ENCODE measurements at regions not wholly inside any gene's neighbourhood (a gene's known extent, or its start where the extent isn't known, plus 50 kb on each side); places are given as distances from the start of the nearest gene placed in this dataset.
"Not testable (repeated sequence)": the region's sequence is repeated elsewhere in the genome, so short reads cannot be mapped to it uniquely, and the experiment has no call there.

DNA sequence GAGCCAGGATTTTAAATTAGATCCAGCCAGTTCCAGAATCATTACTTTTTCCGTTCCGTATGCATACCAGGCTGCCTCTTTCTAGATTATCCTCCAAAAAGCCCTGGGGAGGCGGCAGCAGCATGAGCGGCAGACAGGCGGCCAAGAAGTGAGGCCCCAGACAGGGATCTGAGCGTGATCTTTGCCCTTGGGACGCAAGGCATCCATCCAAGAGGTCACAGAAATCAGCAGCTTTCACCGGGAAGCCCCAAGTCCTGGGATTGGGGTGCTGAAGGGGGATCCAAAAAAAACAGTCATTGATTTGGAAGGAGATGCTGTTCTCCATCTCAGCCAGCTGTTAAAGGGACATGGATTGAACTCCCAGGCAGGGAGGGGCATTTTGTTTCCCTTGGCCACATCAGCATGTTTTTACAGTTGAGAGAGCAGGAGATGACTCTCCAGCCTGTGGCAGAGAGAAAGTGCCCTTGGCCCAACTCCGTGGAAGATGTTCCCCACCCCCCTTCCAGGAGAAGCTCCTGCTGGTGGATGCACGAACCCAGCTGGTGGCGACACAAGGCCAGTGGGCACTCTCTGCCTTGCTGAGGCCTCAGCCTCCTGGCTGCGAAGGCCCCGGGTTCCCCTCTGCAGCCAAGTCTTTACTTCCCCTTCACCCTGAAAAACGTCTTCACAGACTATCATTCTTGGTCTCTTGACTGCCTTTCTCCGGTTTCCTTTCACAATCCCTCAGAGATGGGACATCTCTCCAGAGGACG is 265.6 kb downstream of the ANAPC1 start:
- peak; percentile 58 for DNase-seq (ENCODE audit: low read depth)

GRCh38 chr2:111618978-111619902 is 264.8 kb downstream of the ANAPC1 start:
- DNase-seq (ENCODE audit: low read depth) = no peak

- DNase-seq (ENCODE audit: low read depth) = no peak
These were observed 263.7 kb downstream of the ANAPC1 start for GRCh38 chr2:111620281-111620680.

GRCh38 chr2:111622859-111623258 is 261.1 kb downstream of the ANAPC1 start:
- peak; percentile 23 for DNase-seq (ENCODE audit: low read depth)

DNA sequence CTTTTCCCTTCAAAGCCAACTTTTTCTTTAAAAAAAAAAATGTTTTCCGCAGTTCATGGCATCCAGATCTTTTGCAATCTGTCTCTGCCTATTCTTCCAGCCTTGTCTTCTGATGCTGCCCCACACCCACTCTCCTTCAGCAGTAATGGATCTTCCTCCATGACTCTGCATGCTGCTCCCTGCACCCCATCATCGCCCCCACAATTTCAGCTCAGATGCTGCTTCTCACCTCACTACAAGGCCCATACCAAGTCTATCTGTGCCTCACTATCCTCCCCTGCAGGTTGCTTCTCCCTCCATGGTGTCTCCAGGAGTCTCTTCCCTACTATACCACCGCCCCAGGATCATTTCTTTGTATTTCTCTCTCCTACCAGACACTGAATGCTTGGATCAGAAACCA is 260.6 kb downstream of the ANAPC1 start:
- no peak for DNase-seq (ENCODE audit: low read depth)

- DNase-seq (ENCODE audit: low read depth) = peak; percentile 74
These were observed 259.4 kb downstream of the ANAPC1 start for GRCh38 chr2:111624411-111625156.

GRCh38 chr2:111625157-111625537 is 258.8 kb downstream of the ANAPC1 start:
- DNase-seq (ENCODE audit: low read depth) = not testable (repeated sequence)

GRCh38 chr2:111626037-111626864 is 257.7 kb downstream of the ANAPC1 start:
- DNase-seq (ENCODE audit: low read depth) = peak; percentile 34

DNA sequence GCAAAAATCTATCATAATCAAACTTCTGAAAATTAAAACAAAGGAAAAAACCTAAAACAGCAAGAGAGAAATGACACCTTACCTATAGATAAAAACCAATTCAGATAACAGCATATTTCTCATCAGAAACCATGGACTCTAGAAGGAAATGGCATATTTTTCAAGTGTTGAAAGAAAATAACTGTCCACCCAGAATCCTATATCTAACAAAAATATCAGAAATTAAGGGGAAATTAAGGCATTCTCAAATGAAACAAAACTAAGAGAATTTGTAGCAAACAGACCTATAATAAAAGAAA is 257.2 kb downstream of the ANAPC1 start:
- DNase-seq (ENCODE audit: low read depth) = no peak

GRCh38 chr2:111627256-111627655 is 256.7 kb downstream of the ANAPC1 start:
- no peak for DNase-seq (ENCODE audit: low read depth)

- DNase-seq (ENCODE audit: low read depth) = no peak
These were observed 255.8 kb downstream of the ANAPC1 start for GRCh38 chr2:111628221-111628620.

DNA sequence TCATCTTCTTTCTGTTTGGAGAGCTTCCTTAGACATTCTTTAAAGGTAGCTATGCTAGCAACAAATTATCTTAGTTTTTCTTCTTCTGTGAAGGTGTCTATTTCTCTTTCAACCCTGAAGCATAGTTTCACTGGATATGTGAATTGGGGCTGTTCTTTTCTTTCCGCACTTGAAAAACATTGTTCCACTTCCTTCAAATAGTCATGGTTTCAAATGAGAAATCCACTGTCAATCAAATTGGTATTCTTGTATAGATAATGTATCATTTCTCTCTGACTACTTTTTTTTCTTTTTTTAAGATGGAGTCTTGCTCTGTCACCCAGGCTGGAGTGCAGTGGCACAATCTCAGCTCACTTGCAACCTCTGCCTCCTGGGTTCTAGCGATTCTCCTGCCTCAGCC is 254.0 kb downstream of the ANAPC1 start:
- DNase-seq (ENCODE audit: low read depth) = no peak

GRCh38 chr2:111632661-111633060 is 251.3 kb downstream of the ANAPC1 start:
- no peak for DNase-seq (ENCODE audit: low read depth)

DNA sequence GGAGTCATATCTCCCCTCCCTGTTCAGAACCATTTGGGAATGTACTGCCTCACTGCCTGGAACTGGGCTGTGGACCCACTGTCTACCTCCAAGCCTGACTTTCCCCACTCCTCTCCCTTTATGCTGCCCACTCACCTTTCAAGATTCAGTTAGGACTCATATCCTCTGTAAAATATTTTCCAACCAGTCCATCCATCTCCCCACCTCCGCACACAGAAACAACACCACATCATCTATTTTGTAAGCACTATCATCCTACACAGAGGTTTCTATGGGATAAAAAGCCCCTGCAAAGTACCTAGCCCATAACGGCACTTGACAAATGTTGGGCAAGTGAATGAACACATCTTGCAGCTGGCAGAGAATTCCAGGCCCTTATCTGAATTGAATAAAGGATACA is 250.8 kb downstream of the ANAPC1 start:
- no peak for DNase-seq (ENCODE audit: low read depth)

DNA sequence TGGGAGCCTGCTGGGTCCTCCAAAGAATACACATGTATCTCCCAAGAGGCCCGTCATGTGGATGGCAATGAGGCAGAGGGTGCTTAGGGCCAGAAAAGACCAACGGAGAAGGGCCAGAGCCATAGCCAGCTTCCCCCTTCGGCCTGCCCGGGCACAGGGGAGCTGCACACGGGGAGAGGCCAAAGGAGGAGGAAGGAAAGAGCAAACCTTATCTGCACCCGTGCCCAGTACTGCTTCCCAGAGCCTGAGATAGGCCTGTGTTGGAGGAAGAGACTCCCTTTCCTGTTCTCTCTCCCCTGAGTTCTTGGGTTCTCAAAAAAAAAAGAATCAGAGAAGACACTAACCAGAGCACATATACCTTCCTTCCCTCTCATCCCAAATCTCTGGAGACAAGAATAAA is 250.3 kb downstream of the ANAPC1 start:
- DNase-seq (ENCODE audit: low read depth) = no peak

GRCh38 chr2:111634050-111634794 is 249.8 kb downstream of the ANAPC1 start:
- peak; percentile 10 for DNase-seq (ENCODE audit: low read depth)

DNA sequence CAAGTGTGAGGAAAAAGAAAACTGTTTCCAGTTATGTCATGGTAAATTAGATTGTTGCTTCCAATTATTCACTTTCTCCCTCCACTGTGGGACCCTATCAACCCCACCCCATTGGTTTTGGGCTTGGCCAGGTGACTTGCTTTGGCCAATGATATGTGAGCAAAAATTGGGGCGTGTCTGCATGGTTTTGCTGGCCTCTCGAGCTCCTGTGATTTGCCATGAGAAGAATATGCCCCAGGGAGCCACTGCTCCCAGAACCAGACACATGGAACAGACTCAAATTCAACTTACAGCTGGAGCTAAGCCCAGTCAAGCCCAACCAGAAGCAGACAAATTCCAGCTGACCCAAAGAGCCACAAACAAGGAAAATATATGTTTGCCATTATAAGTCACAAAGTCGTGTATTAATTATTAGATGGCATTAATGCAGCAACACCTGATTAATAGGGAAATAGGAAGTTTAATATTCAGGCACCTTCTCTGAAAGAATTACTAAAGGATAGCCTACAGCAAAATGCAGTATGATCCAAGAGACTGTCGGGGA is 248.9 kb downstream of the ANAPC1 start:
- peak; percentile 23 for DNase-seq (ENCODE audit: low read depth)

DNA sequence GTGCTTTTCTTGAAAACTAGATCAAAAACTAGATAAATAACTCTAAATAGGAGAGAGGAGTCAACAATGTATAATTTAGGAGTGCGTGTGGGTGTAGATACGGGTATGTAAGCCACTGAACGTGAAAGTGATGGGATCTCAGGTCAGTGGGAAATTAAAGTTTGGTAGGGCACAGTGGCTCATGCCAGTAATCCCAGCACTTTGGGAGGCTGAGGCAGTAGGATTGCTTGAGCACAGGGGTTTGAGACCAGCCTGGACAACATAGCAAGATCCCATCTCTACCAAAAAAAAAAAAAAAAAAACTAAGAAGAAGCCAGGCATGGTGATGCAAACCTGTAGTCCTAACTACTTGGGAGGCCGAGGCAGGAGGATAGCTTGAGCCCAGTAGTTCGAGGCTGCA is 247.1 kb downstream of the ANAPC1 start:
- DNase-seq (ENCODE audit: low read depth) = no peak

DNA sequence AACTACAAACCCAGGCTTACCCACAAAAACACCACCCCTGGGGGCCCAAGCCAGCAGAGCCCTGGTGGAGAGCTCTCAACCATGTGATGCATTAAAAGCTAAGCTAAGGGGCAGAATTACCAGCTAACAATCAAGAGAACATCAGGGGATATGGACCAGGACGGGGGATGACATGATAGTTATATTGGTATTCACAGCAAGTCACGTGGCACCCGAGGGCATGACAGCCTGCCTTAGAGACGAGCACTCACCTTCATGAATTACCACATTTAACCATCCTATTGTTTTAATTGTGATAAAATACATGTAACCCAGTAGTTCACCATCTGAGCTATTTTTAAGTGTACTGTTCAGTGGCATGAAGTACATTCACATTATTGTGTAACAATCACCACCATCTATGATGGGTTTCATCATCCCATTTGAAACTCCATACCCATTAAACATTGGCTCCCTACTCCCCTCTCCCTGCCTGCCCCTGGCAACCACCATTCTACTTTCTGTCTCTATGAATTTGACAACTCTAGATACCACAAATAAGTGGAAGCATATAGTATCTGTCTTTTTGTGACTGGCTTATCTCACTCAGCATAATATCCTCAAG is 245.6 kb downstream of the ANAPC1 start:
- DNase-seq (ENCODE audit: low read depth) = no peak

DNA sequence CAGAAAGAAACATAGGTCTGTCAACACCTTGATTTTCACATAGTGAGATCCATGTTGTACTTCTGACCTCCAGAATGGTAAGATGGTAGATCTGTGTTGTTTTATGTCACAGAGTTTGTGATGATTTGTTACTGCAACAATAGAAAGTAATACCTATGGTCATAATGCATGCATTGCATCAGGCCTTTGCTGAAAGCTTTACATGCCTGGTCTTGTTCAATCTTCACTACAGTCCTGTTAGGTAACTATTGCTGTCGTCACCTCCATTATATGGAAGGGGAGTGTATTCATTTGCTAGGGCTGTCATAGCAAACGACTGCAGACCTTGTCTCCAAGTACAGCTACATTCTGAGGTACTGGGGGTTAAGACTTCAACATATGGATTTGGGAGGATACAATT is 243.5 kb downstream of the ANAPC1 start:
- DNase-seq (ENCODE audit: low read depth) = no peak

Data from M059J (cell line).